H1 (cell line): ENCODE measurements at regions not wholly inside any gene's neighbourhood (a gene's known extent, or its start where the extent isn't known, plus 50 kb on each side); places are given as distances from the start of the nearest gene placed in this dataset.

Experiments
- CTCF ChIA-PET: fragments of 300-600 bp; sonication (Branson Sonifier 250); formaldehyde crosslinking; loops from one replicate; lab custom pipeline; 2021; ENCODE audit not compliant: partially characterized antibody; lab: Charles Lee
- POLR2A ChIA-PET: fragments of 300-600 bp; sonication (Branson Sonifier 250); formaldehyde crosslinking; loops from one replicate; lab custom pipeline; 2021; ENCODE audit warnings: inconsistent platforms; ENCODE audit not compliant: partially characterized antibody; lab: Charles Lee
- DNase-seq, 2 experiments: peaks; one replicate each; pipeline versions ENCODE4 v3.0.0 to v3.0.0-alpha.2; 2010 to 2022; ENCODE audit warnings: low spot score in 2 of 2, low read depth in 1 of 2, mixed read lengths in 1 of 2
- FAIRE-seq: peaks from 2 replicates; lab custom pipeline; 2011; peaks lifted over from hg19 to GRCh38; lab: Jason Lieb, UNC
- H2AFZ ChIP-seq: 2 replicates; pipeline ENCODE4 v1.8.1; 2012; ENCODE audit warnings: low read length, inconsistent platforms
- H2AK5ac ChIP-seq: 2 replicates; pipeline ENCODE4 v1.6.1; 2013; ENCODE audit warnings: low read depth, low read length
- H2BK120ac ChIP-seq: replicated peaks from 2 replicates; pipeline ENCODE3; 2013; ENCODE audit warnings: low read depth, low read length, inconsistent platforms
- H2BK12ac ChIP-seq: 2 replicates; pipeline ENCODE4 v1.6.1; 2013; ENCODE audit warnings: low read depth, low read length
- H2BK15ac ChIP-seq: 2 replicates; pipeline ENCODE4 v1.6.1; 2013; ENCODE audit warnings: low read length
- H2BK20ac ChIP-seq: 2 replicates; pipeline ENCODE4 v1.6.1; 2013; ENCODE audit warnings: low read length
- H2BK5ac ChIP-seq: 2 replicates; pipeline ENCODE4 v1.6.1; 2013; ENCODE audit warnings: low read depth, low read length
- H3K14ac ChIP-seq: 2 replicates; pipeline ENCODE4 v1.6.1; 2013; ENCODE audit warnings: inconsistent platforms; ENCODE audit not compliant: insufficient read length
- H3K18ac ChIP-seq: 2 replicates; pipeline ENCODE4 v1.6.1; 2013; ENCODE audit warnings: low read length; ENCODE audit errors: extremely low read depth
- H3K23ac ChIP-seq: 2 replicates; pipeline ENCODE4 v1.6.1; 2013; ENCODE audit warnings: inconsistent platforms; ENCODE audit not compliant: insufficient read length
- H3K23me2 ChIP-seq: 2 replicates; pipeline ENCODE4 v1.6.1; 2013; ENCODE audit warnings: low read depth, low read length
- H3K27ac ChIP-seq: 2 replicates; pipeline ENCODE4 v1.6.1; 2011; ENCODE audit warnings: low read depth, low read length, inconsistent platforms
- H3K27me3 ChIP-seq, 4 experiments: replicated peaks in 1 of 4; 1 replicate in 1 of 4; 2 replicates in 3 of 4; pipeline versions ENCODE4 v1.6.1 to v1.8.1; 2011 to 2013; ENCODE audit warnings: low read length in 3 of 4, mild to moderate bottlenecking in 3 of 4, inconsistent platforms in 2 of 4, mixed read lengths in 2 of 4, moderate library complexity in 1 of 4; ENCODE audit not compliant: control insufficient read depth in 3 of 4, insufficient read depth in 3 of 4; ENCODE audit errors: extremely low read depth in 1 of 4
- H3K36me3 ChIP-seq, 4 experiments: 2 replicates each; pipeline versions ENCODE4 v1.6.1 to v1.8.1; 2011 to 2013; ENCODE audit warnings: mild to moderate bottlenecking in 4 of 4, low read length in 3 of 4, moderate library complexity in 2 of 4, control low read depth in 1 of 4, inconsistent platforms in 1 of 4; ENCODE audit not compliant: insufficient read depth in 4 of 4, control insufficient read depth in 2 of 4
- H3K4ac ChIP-seq: replicated peaks from 2 replicates; pipeline ENCODE3; 2013; ENCODE audit warnings: low read length, low read depth, mixed read lengths, inconsistent platforms; ENCODE audit not compliant: insufficient read length
- H3K4me1 ChIP-seq, 4 experiments: replicated peaks in 1 of 4; 1 replicate in 1 of 4; 2 replicates in 3 of 4; pipeline versions ENCODE4 v1.6.1 to v1.8.1; 2011 to 2013; ENCODE audit warnings: low read length in 3 of 4, inconsistent platforms in 2 of 4, mixed read lengths in 1 of 4; ENCODE audit not compliant: insufficient read depth in 4 of 4, control insufficient read depth in 3 of 4
- H3K4me2 ChIP-seq, 2 experiments: 2 replicates each; pipeline versions ENCODE4 v1.6.1 to v1.8.1; 2011 to 2013; ENCODE audit warnings: low read depth in 2 of 2, low read length in 2 of 2, control low read depth in 1 of 2, inconsistent platforms in 1 of 2, mild to moderate bottlenecking in 1 of 2; ENCODE audit not compliant: insufficient read depth in 1 of 2
- H3K4me3 ChIP-seq, 4 experiments: fragments of 200-600, 300-600 bp in 1 of 4; sonication (generic), shearing (Covaris generic), sonication (Bioruptor Twin) in 1 of 4; 2 replicates each; pipeline versions ENCODE4 v1.5.1 to v1.8.1; 2011 to 2016; ENCODE audit warnings: low read length in 4 of 4, low read depth in 3 of 4, control low read depth in 2 of 4, inconsistent platforms in 2 of 4, mild to moderate bottlenecking in 2 of 4, mixed read lengths in 1 of 4, moderate library complexity in 1 of 4; ENCODE audit not compliant: insufficient read depth in 2 of 4; ENCODE audit errors: extremely low read depth in 1 of 4
- H3K56ac ChIP-seq: replicated peaks from 2 replicates; pipeline ENCODE3; 2013; ENCODE audit warnings: low read depth, mild to moderate bottlenecking, mixed read lengths, low read length, inconsistent platforms; ENCODE audit not compliant: insufficient read length
- H3K79me1 ChIP-seq: 2 replicates; pipeline ENCODE4 v1.6.1; 2013; ENCODE audit warnings: low read depth, low read length, control low read depth
- H3K79me2 ChIP-seq, 2 experiments: 2 replicates each; pipeline versions ENCODE4 v1.6.1 to v1.8.1; 2012 to 2013; ENCODE audit warnings: low read length in 2 of 2, mild to moderate bottlenecking in 2 of 2, inconsistent platforms in 1 of 2; ENCODE audit not compliant: insufficient read depth in 2 of 2, control insufficient read depth in 1 of 2
- H3K9ac ChIP-seq, 4 experiments: replicated peaks in 1 of 4; 1 replicate in 1 of 4; 2 replicates in 3 of 4; pipeline versions ENCODE4 v1.6.1 to v1.8.1; 2011 to 2013; ENCODE audit warnings: low read depth in 3 of 4, low read length in 3 of 4, control low read depth in 2 of 4, mild to moderate bottlenecking in 2 of 4, moderate library complexity in 2 of 4, inconsistent platforms in 1 of 4; ENCODE audit errors: extremely low read depth in 1 of 4
- H3K9me3 ChIP-seq, 2 experiments: 2 replicates each; pipeline versions ENCODE4 v1.6.1 to v1.8.1; 2012 to 2013; ENCODE audit warnings: mild to moderate bottlenecking in 2 of 2, moderate library complexity in 2 of 2, control low read depth in 1 of 2, inconsistent platforms in 1 of 2, low read depth in 1 of 2, low read length in 1 of 2, mixed read lengths in 1 of 2; ENCODE audit not compliant: insufficient read depth in 2 of 2
- H4K20me1 ChIP-seq, 2 experiments: replicated peaks in 1 of 2; 2 replicates each; pipeline versions ENCODE3 to v1.8.1; 2011 to 2013; ENCODE audit warnings: inconsistent platforms in 2 of 2, low read length in 2 of 2, mild to moderate bottlenecking in 1 of 2; ENCODE audit not compliant: insufficient read depth in 2 of 2, control insufficient read depth in 1 of 2
- H4K5ac ChIP-seq: 2 replicates; pipeline ENCODE4 v1.6.1; 2013; ENCODE audit warnings: low read length, low read depth, mixed read lengths, inconsistent platforms; ENCODE audit not compliant: insufficient read length
- H4K8ac ChIP-seq: 2 replicates; pipeline ENCODE4 v1.8.0; 2013; ENCODE audit warnings: mild to moderate bottlenecking, moderate library complexity, low read length, inconsistent platforms; ENCODE audit not compliant: insufficient read depth; ENCODE audit errors: extremely low read depth
- H4K91ac ChIP-seq: replicated peaks from 2 replicates; pipeline ENCODE3; 2013; ENCODE audit warnings: low read length, mixed read lengths, inconsistent platforms; ENCODE audit not compliant: insufficient read length
- CBX5 ChIP-seq: fragments of 300-800, 300-1000 bp; sonication (generic); IDR thresholded peaks from 2 replicates; pipeline ENCODE4 v1.7.1; 2016; ENCODE audit warnings: antibody characterized with exemption, low read length, low read depth
- CHD2 ChIP-seq: IDR thresholded peaks from 2 replicates; pipeline ENCODE4 v1.6.1; 2012; ENCODE audit warnings: low read length, improper control_type of control experiment
- FOSL1 ChIP-seq: IDR thresholded peaks from 2 replicates; pipeline ENCODE4 v1.6.1; 2011; ENCODE audit warnings: mild to moderate bottlenecking, low read depth, low read length, moderate library complexity; ENCODE audit not compliant: insufficient read depth
- MAFK ChIP-seq: IDR thresholded peaks from 2 replicates; pipeline ENCODE4 v1.6.1; 2012; ENCODE audit warnings: low read depth, mild to moderate bottlenecking, improper control_type of control experiment, low read length
- MAX ChIP-seq: IDR thresholded peaks from 2 replicates; pipeline ENCODE4 v1.6.1; 2012; ENCODE audit warnings: inconsistent platforms
- POLR2A ChIP-seq, 2 experiments: IDR thresholded peaks; 1 replicate in 1 of 2; 2 replicates in 1 of 2; pipeline ENCODE4 v1.6.1; 2011; ENCODE audit warnings: low read depth in 2 of 2, low read length in 2 of 2, mild to moderate bottlenecking in 2 of 2; ENCODE audit errors: control extremely low read depth in 1 of 2
- POU5F1 ChIP-seq: IDR thresholded peaks from 2 replicates; pipeline ENCODE4 v1.6.1; 2011; ENCODE audit warnings: low read depth, mild to moderate bottlenecking, low read length, moderate library complexity
- RAD21 ChIP-seq, 2 experiments: IDR thresholded peaks in 1 of 2; conservative IDR thresholded peaks in 1 of 2; 2 replicates each; pipeline ENCODE4 v1.6.1; 2011; ENCODE audit warnings: low read depth in 2 of 2, low read length in 2 of 2, improper control_type of control experiment in 1 of 2, inconsistent platforms in 1 of 2, mild to moderate bottlenecking in 1 of 2, moderate library complexity in 1 of 2
- SP4 ChIP-seq: IDR thresholded peaks from 2 replicates; pipeline ENCODE4 v1.6.1; 2012; ENCODE audit warnings: low read length, inconsistent platforms

- H3K4ac ChIP-seq = no peak overlapping the region
- H4K8ac ChIP-seq = no peak overlapping the region
- no peak overlapping the region for H2AFZ ChIP-seq
- H3K56ac ChIP-seq = no peak overlapping the region
- no peak overlapping the region for H2BK15ac ChIP-seq
- no peak overlapping the region for H3K14ac ChIP-seq
- H2BK12ac ChIP-seq = no peak overlapping the region
- H2BK20ac ChIP-seq = no peak overlapping the region
- no peaks in the 10 kb centered on the region for H3K79me1 ChIP-seq
- no peaks in the 10 kb centered on the region for H3K4me1 ChIP-seq
- no peak overlapping the region for H2AK5ac ChIP-seq
- H4K20me1 ChIP-seq = no peaks in the 10 kb centered on the region
- H3K18ac ChIP-seq = no peak overlapping the region
- H4K5ac ChIP-seq = no peak overlapping the region
- no peaks in the 10 kb centered on the region for H3K9me3 ChIP-seq
- CTCF ChIA-PET = interaction anchor here (0.6 kb wide), 1 partner anchor 15 kb away, joined by 3 read pairs; no protein-coding TSS in a partner anchor
- POLR2A ChIA-PET = no interaction called here
- H3K9ac ChIP-seq = peak overlapping the region in 1 of 4 experiments; percentile 13; a peak in 1 of 7 replicates
- no peak overlapping the region for H3K23ac ChIP-seq
- H3K79me2 ChIP-seq = no peaks in the 10 kb centered on the region
- no peaks in the 10 kb centered on the region for H3K27me3 ChIP-seq
- no peaks in the 10 kb centered on the region for H3K23me2 ChIP-seq
- H3K4me3 ChIP-seq = no peak overlapping the region
- FAIRE-seq = no peak
- H3K27ac ChIP-seq = no peak overlapping the region
- no peak overlapping the region for H3K4me2 ChIP-seq
- H4K91ac ChIP-seq = no peak overlapping the region
- no peak for DNase-seq
- H2BK120ac ChIP-seq = no peak overlapping the region
- no peaks in the 10 kb centered on the region for H3K36me3 ChIP-seq
- no peak overlapping the region for H2BK5ac ChIP-seq
- TF ChIP-seq SP4 (no peak), POLR2A (IDR thresholded peaks at IDR 0.05; ENCODE audit: control extremely low read depth in 1 of 2, low read depth in 2 of 2, low read length in 2 of 2) (no peak), FOSL1 (no peak), MAFK (no peak), MAX (no peak), RAD21 (IDR thresholded peaks at IDR 0.05 in 1 of 2, conservative IDR thresholded peaks at IDR 0.05 in 1 of 2; ENCODE audit: low read depth in 2 of 2, low read length in 2 of 2) (no peak), CHD2 (no peak), CBX5 (no peak), POU5F1 (no peak)
Measured at GRCh38 chr12:87259391-87259790, 769.8 kb downstream of the C12orf50 start.
